K562 (cell line): ENCODE measurements at regions not wholly inside any gene's neighbourhood (a gene's known extent, or its start where the extent isn't known, plus 50 kb on each side); places are given as distances from the start of the nearest gene placed in this dataset.
A peak's percentile ranks its signal among the peaks of the same experiment; 100 is the strongest.

ENCODE experiments used
- ATAC-seq: fragments of 200-7000 bp; cut with Tn5 transposase; 3 replicates; pipeline ENCODE4 v1.9.1; 2020; ENCODE audit warnings: moderate library complexity
- BruUV-seq: library from RNA; stranded (reverse); fragments of 400-500 nt; replicated peaks from 2 replicates; lab custom pipeline; 2021; lab: Mats Ljungman, UMichigan
- CTCF ChIA-PET: fragments of 300-600 bp; formaldehyde crosslinking; extraction: SDS; loops from one replicate; lab custom pipeline; 2021; ENCODE audit warnings: low intra/inter-chr PET ratio; lab: Yijun Ruan, JAX
- POLR2A ChIA-PET: fragments of 300-600, 350-650 bp; sonication (Branson Sonifier 250); formaldehyde crosslinking; extraction: SDS; loops from one replicate; lab custom pipeline; 2021; ENCODE audit warnings: antibody characterized with exemption, inconsistent platforms; lab: Yijun Ruan, JAX
- DNase-seq, 4 experiments: peaks; one replicate each; pipeline versions ENCODE4 v3.0.0 to v3.0.0-alpha.2; 2011 to 2018; ENCODE audit warnings: low spot score in 3 of 4, mixed read lengths in 3 of 4; ENCODE audit errors: extremely low read depth in 1 of 4
- FAIRE-seq: peaks from 2 replicates; lab custom pipeline; 2011; peaks lifted over from hg19 to GRCh38; lab: Jason Lieb, UNC
- H2AFZ ChIP-seq: 2 replicates; pipeline ENCODE4 v1.6.0; 2011; ENCODE audit warnings: low read depth, low read length, control low read depth, inconsistent platforms
- H3K27ac ChIP-seq: fragments of 200-600 bp; 3 replicates; pipeline ENCODE4 v1.8.0; 2011; ENCODE audit warnings: low read depth, mild to moderate bottlenecking, control low read depth, inconsistent platforms, low read length, moderate library complexity, mixed read lengths; ENCODE audit errors: extremely low read depth
- H3K27me3 ChIP-seq, 2 experiments: fragments of 300-600 bp in 1 of 2; 2 replicates in 1 of 2; 3 replicates in 1 of 2; pipeline versions ENCODE4 v1.6.0 to v1.8.0; 2011; ENCODE audit warnings: inconsistent platforms in 2 of 2, low read length in 2 of 2, mild to moderate bottlenecking in 1 of 2, mixed read lengths in 1 of 2, moderate library complexity in 1 of 2; ENCODE audit not compliant: control insufficient read depth in 2 of 2, insufficient read depth in 2 of 2
- H3K36me3 ChIP-seq: fragments of 300-600 bp; 3 replicates; pipeline ENCODE4 v1.8.0; 2011; ENCODE audit warnings: mild to moderate bottlenecking, low read length, inconsistent platforms; ENCODE audit not compliant: control insufficient read depth, insufficient read depth
- H3K4me1 ChIP-seq, 2 experiments: fragments of 200-600 bp in 1 of 2; replicated peaks in 1 of 2; 2 replicates in 1 of 2; 3 replicates in 1 of 2; pipeline versions ENCODE4 v1.5.1 to v1.8.0; 2011; ENCODE audit warnings: inconsistent platforms in 2 of 2, low read length in 2 of 2, mild to moderate bottlenecking in 1 of 2, mixed read lengths in 1 of 2, moderate library complexity in 1 of 2; ENCODE audit not compliant: control insufficient read depth in 2 of 2, insufficient read depth in 2 of 2
- H3K4me2 ChIP-seq: 2 replicates; pipeline ENCODE4 v1.6.1; 2011; ENCODE audit warnings: low read length, control low read depth, inconsistent platforms, mixed read lengths; ENCODE audit not compliant: insufficient read depth
- H3K4me3 ChIP-seq: fragments of 200-600 bp; sonication (generic), shearing (Covaris generic); 2 replicates; pipeline ENCODE4 v1.5.1; 2016; ENCODE audit warnings: control low read depth, inconsistent platforms
- H3K79me2 ChIP-seq: fragments of 200-600 bp; 3 replicates; pipeline ENCODE4 v1.8.0; 2011; ENCODE audit warnings: low read length, inconsistent platforms; ENCODE audit not compliant: control insufficient read depth, insufficient read depth
- H3K9ac ChIP-seq, 2 experiments: 2 replicates each; pipeline versions ENCODE4 v1.6.0 to v1.6.1; 2011; ENCODE audit warnings: low read depth in 2 of 2, low read length in 2 of 2, control low read depth in 1 of 2, inconsistent platforms in 1 of 2, mild to moderate bottlenecking in 1 of 2, mixed read lengths in 1 of 2; ENCODE audit not compliant: insufficient read depth in 1 of 2
- H3K9me1 ChIP-seq: one replicate; pipeline ENCODE4 v1.6.0; 2011; ENCODE audit warnings: inconsistent platforms, mild to moderate bottlenecking, low read length, moderate library complexity; ENCODE audit not compliant: control insufficient read depth, insufficient read depth
- H3K9me3 ChIP-seq: replicated peaks from 2 replicates; pipeline ENCODE4 v1.5.1; 2011; ENCODE audit warnings: low read depth, low read length, inconsistent platforms; ENCODE audit not compliant: control insufficient read depth, insufficient read depth
- H4K20me1 ChIP-seq: replicated peaks from 2 replicates; pipeline ENCODE4 v1.6.1; 2011; ENCODE audit warnings: low read length, inconsistent platforms, mixed read lengths; ENCODE audit not compliant: control insufficient read depth, insufficient read depth
- EZH2 ChIP-seq: IDR thresholded peaks from 2 replicates; pipeline ENCODE4 v1.6.1; 2012; ENCODE audit warnings: low read depth, mild to moderate bottlenecking, inconsistent platforms, low read length, borderline replicate concordance
- HEY1 ChIP-seq: fragments of 250-450 bp; sonication (Bioruptor Pico); IDR thresholded peaks from 2 replicates; pipeline ENCODE4 v1.5.0; 2020; ENCODE audit warnings: mild to moderate bottlenecking, moderate library complexity, borderline replicate concordance
- NR4A1 ChIP-seq, 2 experiments: fragments of 250-450 bp in 1 of 2; fragments of 450-650 bp in 1 of 2; sonication (Bioruptor Pico) in 1 of 2; IDR thresholded peaks; 2 replicates each; pipeline versions ENCODE4 v1.4.0 to v1.6.1; 2016 to 2020; ENCODE audit warnings: mild to moderate bottlenecking in 2 of 2, missing compliant biosample characterization in 1 of 2, missing genetic modification characterization in 1 of 2, moderate library complexity in 1 of 2
- PML ChIP-seq: IDR thresholded peaks from 2 replicates; pipeline ENCODE4 v1.6.1; 2012; ENCODE audit warnings: low read length, inconsistent platforms
- RBM25 ChIP-seq: fragments of 200-400 bp; formaldehyde crosslinking; IDR thresholded peaks from 2 replicates; pipeline ENCODE4 v1.6.1; 2018; ENCODE audit warnings: low read length, low read depth, moderate library complexity; ENCODE audit not compliant: severe bottlenecking
- TCF7 ChIP-seq: sonication (generic); IDR thresholded peaks from 2 replicates; pipeline ENCODE4 v1.6.1; 2016; ENCODE audit warnings: antibody characterized with exemption, borderline replicate concordance
- THAP7 ChIP-seq: fragments of 250-450 bp; sonication (Bioruptor Pico); IDR thresholded peaks from 2 replicates; pipeline ENCODE4 v1.5.0; 2021
- ZC3H4 ChIP-seq: sonication (generic); formaldehyde crosslinking; IDR thresholded peaks from 2 replicates; pipeline ENCODE4 v1.9.0; 2021; ENCODE audit warnings: missing genetic modification reagents, borderline replicate concordance
- ZKSCAN8 ChIP-seq: fragments of 200-800 bp; sonication (Bioruptor generic); IDR thresholded peaks from 2 replicates; pipeline ENCODE4 v1.6.1; 2016; ENCODE audit warnings: missing genetic modification characterization, missing compliant biosample characterization
- ZNF133 ChIP-seq: fragments of 250-450 bp; sonication (Bioruptor Pico); IDR thresholded peaks from 2 replicates; pipeline ENCODE4 v1.4.0; 2020; ENCODE audit warnings: mild to moderate bottlenecking
- ZNF23 ChIP-seq: fragments of 250-450 bp; sonication (Bioruptor Pico); IDR thresholded peaks from 2 replicates; pipeline ENCODE4 v1.4.0; 2020; ENCODE audit warnings: mild to moderate bottlenecking
- ZNF398 ChIP-seq: fragments of 250-450 bp; sonication (Bioruptor Pico); IDR thresholded peaks from 2 replicates; pipeline ENCODE4 v1.8.0; 2021; ENCODE audit warnings: moderate library complexity, mild to moderate bottlenecking, inconsistent platforms
- ZSCAN29 ChIP-seq: fragments of 450-650 bp; IDR thresholded peaks from 2 replicates; pipeline ENCODE4 v1.6.1; 2017
- WGBS: fragments of 100-300 bp; shearing (Covaris generic); methylation state at CpG from one replicate; pipeline ENCODE4 v1.1.6; 2016; ENCODE audit warnings: low coverage, mixed read lengths; ENCODE audit not compliant: insufficient coverage; ENCODE audit errors: missing lambda C conversion rate; 5-methylcytosine and 5-hydroxymethylcytosine counted together
- in situ Hi-C: fragments of 300-500 bp; cut with MboI; formaldehyde crosslinking; loops from 4 replicates; pipeline ENCODE4 v1.15.0; 2018; ENCODE audit warnings: inconsistent platforms, mixed read lengths
- intact Hi-C: fragments of 100-400 bp; cut with micrococcal nuclease; formaldehyde crosslinking; loops from 2 replicates; pipeline ENCODE4 v1.14.2; 2022
- TF ChIP-seq, protein P1 (sequence below): sonication (generic); formaldehyde crosslinking; IDR thresholded peaks from 2 replicates; pipeline ENCODE4 v1.8.1; 2023; ENCODE audit warnings: mild to moderate bottlenecking, missing genetic modification reagents, moderate library complexity

GRCh38 chr3:56960234-56960917, 100.1 kb upstream of the SPATA12 start:
- in situ Hi-C loops: no loop called here
- DNase-seq (no peak), FAIRE-seq (no peak)

GRCh38 chr3:56958879-56959278, 101.6 kb upstream of the SPATA12 start:
- H3K4me1 ChIP-seq: no peaks in the 10 kb centered on the region; a peak in 1 of 5 replicates
- ATAC-seq: no peak
- CTCF ChIA-PET: no interaction called here
- H4K20me1 ChIP-seq: no peaks in the 10 kb centered on the region
- 6% methylated on average over 2 of the region's 2 CpGs for WGBS
- no peak overlapping the region for H3K9ac ChIP-seq
- BruUV-seq: no TSS peak
- H3K27me3 ChIP-seq: no peaks in the 10 kb centered on the region; a peak in 2 of 5 replicates
- POLR2A ChIA-PET: interaction anchor here (0.6 kb wide), 1 partner anchor 665 kb away, joined by 4 read pairs; no protein-coding TSS in a partner anchor
- H3K9me3 ChIP-seq: no peaks in the 10 kb centered on the region
- H3K9me1 ChIP-seq: no peaks in the 10 kb centered on the region
- no peaks in the 10 kb centered on the region for H3K36me3 ChIP-seq
- no peak overlapping the region for H3K27ac ChIP-seq
- H3K4me2 ChIP-seq: no peak overlapping the region
- no peak for DNase-seq
- no peak overlapping the region for H3K4me3 ChIP-seq
- intact Hi-C loops: no loop called here
- no peaks in the 10 kb centered on the region for H3K79me2 ChIP-seq
- in situ Hi-C loops: no loop called here
- no peak for FAIRE-seq
- H2AFZ ChIP-seq: no peak overlapping the region
- TF ChIP-seq ZNF398 (CRISPR knock-in tag) (no peak), THAP7 (CRISPR knock-in tag) (no peak), ZSCAN29 (no peak), ZC3H4 (CRISPR knock-in tag) (no peak), ZNF23 (CRISPR knock-in tag) (no peak), ZNF133 (CRISPR knock-in tag) (no peak), HEY1 (no peak), ZKSCAN8 (CRISPR knock-in tag) (no peak), EZH2 (no peak), NR4A1 (CRISPR knock-in tag; IDR thresholded peaks at IDR 0.05) (no peak), NR4A1 (tag; IDR thresholded peaks at IDR 0.05) (no peak)
- TF ChIP-seq, protein P1, sequence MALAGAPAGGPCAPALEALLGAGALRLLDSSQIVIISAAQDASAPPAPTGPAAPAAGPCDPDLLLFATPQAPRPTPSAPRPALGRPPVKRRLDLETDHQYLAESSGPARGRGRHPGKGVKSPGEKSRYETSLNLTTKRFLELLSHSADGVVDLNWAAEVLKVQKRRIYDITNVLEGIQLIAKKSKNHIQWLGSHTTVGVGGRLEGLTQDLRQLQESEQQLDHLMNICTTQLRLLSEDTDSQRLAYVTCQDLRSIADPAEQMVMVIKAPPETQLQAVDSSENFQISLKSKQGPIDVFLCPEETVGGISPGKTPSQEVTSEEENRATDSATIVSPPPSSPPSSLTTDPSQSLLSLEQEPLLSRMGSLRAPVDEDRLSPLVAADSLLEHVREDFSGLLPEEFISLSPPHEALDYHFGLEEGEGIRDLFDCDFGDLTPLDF (CRISPR knock-in tag): no peak

More at GRCh38 chr3:56960234-56960917, 100.1 kb upstream of the SPATA12 start:
- Histone ChIP-seq H3K4me2 (no peak overlapping the region), H3K9ac (no peak overlapping the region), H4K20me1 (no peaks in the 10 kb centered on the region), H3K79me2 (no peaks in the 10 kb centered on the region), H3K4me1 (no peaks in the 10 kb centered on the region; a peak in 1 of 5 replicates), H2AFZ (no peak overlapping the region), H3K27me3 (no peaks in the 10 kb centered on the region; a peak in 2 of 5 replicates)
- POLR2A ChIA-PET: no interaction called here
- BruUV-seq: no TSS peak
- ATAC-seq: no peak
- TF ChIP-seq PML (no peak), RBM25 (peak; percentile 46), TCF7 (no peak)
- TF ChIP-seq, all 486 proteins: peak for 1
- WGBS: 0% methylated on average over 6 of the region's 6 CpGs
- Histone ChIP-seq H3K27ac (no peak overlapping the region), H3K36me3 (no peaks in the 10 kb centered on the region), H3K4me3 (no peak overlapping the region), H3K9me1 (no peaks in the 10 kb centered on the region), H3K9me3 (no peaks in the 10 kb centered on the region)
- intact Hi-C loops: no loop called here
- CTCF ChIA-PET: no interaction called here
